ENCODE measurements at regions not wholly inside any gene's neighbourhood (a gene's known extent, or its start where the extent isn't known, plus 50 kb on each side); places are given as distances from the start of the nearest gene placed in this dataset.

DNA sequence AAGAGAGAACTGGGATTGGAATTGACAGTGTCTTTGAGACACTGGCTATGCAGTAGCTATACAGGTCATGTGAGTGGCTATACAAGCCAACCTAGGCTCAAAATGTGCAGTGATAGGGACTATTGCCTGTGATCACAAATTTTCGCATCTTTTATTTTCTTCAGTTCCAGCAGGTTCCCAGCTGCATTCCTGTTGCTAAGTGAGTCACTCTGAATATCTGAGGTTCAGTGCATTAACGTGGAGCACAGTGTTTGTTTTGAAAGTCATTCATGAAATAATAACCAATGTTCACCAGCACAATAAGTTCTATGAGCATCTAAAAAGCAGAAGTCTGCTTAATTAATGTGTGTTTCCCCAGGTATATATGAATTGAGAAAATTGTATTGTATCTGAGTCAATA, 1236.0 kb upstream of the CELF2 start:
- DNase-seq (no peak), ATAC-seq (ENCODE audit: low read depth) (no peak)
- Mint-ChIP-seq H3K4me1 (no peaks in the 10 kb centered on the region), H3K27ac (no peak overlapping the region), H3K36me3 (no peaks in the 10 kb centered on the region), H3K4me3 (no peak overlapping the region), H3K9me3 (peaks cover 2% of the 10 kb centered on the region), H3K27me3 (peaks cover 2% of the 10 kb centered on the region)
- POLR2A ChIA-PET = no interaction called here

DNA sequence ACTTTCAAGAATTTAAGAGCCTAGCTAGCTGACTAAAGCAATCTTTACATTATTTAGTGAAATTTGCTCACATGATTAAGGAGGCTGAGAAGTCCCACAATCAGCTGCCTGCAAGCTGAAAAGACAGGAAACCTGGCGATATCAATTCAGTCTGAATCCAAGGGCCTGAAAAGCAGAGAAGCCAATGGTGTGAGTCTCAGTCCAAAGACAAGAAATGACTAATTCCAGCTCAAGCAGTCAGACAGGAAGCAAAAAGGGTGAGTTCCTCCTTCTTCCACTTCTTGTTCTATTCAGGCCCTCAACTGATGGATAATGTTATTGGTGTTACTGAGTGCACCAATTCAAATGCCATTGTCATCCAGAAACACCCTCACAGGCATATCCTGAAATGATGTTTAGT, 1231.6 kb upstream of the CELF2 start:
- ATAC-seq (ENCODE audit: low read depth) = no peak
- no peak for DNase-seq
- Mint-ChIP-seq H3K4me3 (no peak overlapping the region), H3K27me3 (no peaks in the 10 kb centered on the region), H3K27ac (no peak overlapping the region), H3K36me3 (no peaks in the 10 kb centered on the region), H3K9me3 (peaks cover 3% of the 10 kb centered on the region), H3K4me1 (no peaks in the 10 kb centered on the region)
- POLR2A ChIA-PET = no interaction called here

DNA sequence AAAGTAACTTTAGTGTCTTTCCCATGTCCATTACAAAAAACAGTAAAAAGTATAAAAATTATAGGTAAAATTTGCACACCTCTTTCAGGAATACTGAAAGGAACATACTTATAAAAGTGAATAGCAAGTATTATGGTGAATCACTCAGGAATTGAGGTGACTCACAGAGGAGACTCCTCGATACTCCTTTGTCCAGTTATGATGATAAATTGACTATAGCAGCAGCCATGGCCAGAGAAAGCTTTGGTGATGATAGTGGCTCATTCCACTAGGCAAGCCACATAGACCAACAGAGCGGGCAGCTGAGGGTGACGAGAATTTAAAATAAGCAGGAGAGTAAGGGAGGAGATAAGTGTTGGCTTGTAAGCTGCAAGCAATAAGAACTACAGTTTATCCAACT, 1231.1 kb upstream of the CELF2 start:
- no peak overlapping the region for H3K4me3 Mint-ChIP-seq
- peaks cover 3% of the 10 kb centered on the region for H3K9me3 Mint-ChIP-seq
- DNase-seq (no peak), ATAC-seq (ENCODE audit: low read depth) (no peak)
- H3K27me3 Mint-ChIP-seq = no peaks in the 10 kb centered on the region
- H3K36me3 Mint-ChIP-seq = no peaks in the 10 kb centered on the region
- no peak overlapping the region for H3K27ac Mint-ChIP-seq
- POLR2A ChIA-PET = no interaction called here
- H3K4me1 Mint-ChIP-seq = no peaks in the 10 kb centered on the region

DNA sequence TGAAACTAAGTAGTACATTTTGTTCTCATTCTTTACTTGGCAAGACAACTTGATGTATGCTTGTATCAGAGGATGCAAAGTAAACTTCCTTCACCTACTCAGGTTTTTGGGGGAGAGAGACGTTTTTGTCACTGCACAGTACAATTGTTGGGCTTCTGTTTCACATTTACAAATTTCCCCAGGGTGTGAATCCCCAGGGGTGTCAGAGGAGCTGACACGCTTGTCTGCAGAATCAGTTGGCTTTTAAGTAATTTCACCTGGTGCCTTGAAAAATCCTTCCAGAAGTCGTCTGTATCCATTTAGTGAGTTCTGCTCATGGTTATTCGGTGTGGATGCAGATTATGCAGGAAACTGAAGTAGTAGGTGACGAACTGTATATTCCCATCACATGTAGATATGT, 1227.7 kb upstream of the CELF2 start:
- no peak overlapping the region for H3K4me3 Mint-ChIP-seq
- POLR2A ChIA-PET = no interaction called here
- H3K9me3 Mint-ChIP-seq = peaks cover 1% of the 10 kb centered on the region
- ATAC-seq (ENCODE audit: low read depth) (no peak), DNase-seq (no peak)
- no peaks in the 10 kb centered on the region for H3K27me3 Mint-ChIP-seq
- H3K36me3 Mint-ChIP-seq = no peaks in the 10 kb centered on the region
- no peaks in the 10 kb centered on the region for H3K4me1 Mint-ChIP-seq
- H3K27ac Mint-ChIP-seq = no peak overlapping the region

DNA sequence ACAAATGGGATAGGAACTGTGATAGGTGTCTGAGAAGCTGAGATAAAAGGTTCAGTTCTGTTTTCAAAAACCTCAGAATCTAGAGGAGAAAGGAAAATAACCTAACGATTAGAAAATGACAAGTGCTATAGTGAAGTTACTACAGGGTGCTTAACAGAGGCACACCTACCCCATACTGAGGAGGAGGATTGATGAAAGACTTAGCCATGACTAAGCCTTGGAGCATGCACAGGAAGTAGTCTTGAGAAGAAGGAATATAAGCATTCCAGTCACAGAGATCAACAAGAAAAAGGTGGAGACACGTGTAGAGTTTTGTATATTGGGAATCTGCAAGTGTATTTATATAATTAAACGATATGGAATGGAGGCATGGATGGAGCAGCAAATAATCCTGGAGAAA, 1225.5 kb upstream of the CELF2 start:
- Mint-ChIP-seq H3K4me1 (no peaks in the 10 kb centered on the region), H3K4me3 (no peak overlapping the region), H3K27me3 (no peaks in the 10 kb centered on the region), H3K36me3 (no peaks in the 10 kb centered on the region), H3K27ac (no peak overlapping the region), H3K9me3 (peaks cover 1% of the 10 kb centered on the region)
- ATAC-seq (ENCODE audit: low read depth) (no peak), DNase-seq (no peak)
- POLR2A ChIA-PET = no interaction called here

DNA sequence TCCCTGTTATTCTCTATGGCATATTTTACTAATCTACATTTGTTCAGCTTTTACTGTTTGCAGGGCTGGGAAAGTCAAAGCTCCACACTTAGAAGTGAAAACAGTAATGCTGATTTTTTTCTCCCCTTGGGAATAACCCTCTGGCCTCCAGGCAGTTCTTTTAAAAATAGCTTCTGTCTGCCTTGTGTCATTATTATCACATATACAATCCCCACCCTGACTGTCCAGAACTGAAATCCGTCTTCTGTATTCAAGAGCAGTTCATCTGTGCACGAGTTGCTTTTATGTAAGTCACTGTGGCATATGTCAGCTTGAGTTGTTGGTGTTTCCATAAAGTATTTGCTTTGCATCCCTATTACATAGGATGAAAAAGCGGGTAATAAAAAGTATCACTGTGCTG, 1221.1 kb upstream of the CELF2 start:
- POLR2A ChIA-PET = no interaction called here
- Mint-ChIP-seq H3K27me3 (no peaks in the 10 kb centered on the region), H3K27ac (no peak overlapping the region), H3K9me3 (no peaks in the 10 kb centered on the region), H3K4me3 (no peak overlapping the region), H3K36me3 (no peaks in the 10 kb centered on the region), H3K4me1 (no peaks in the 10 kb centered on the region)
- ATAC-seq (ENCODE audit: low read depth) = no peak
- DNase-seq = no peak

DNA sequence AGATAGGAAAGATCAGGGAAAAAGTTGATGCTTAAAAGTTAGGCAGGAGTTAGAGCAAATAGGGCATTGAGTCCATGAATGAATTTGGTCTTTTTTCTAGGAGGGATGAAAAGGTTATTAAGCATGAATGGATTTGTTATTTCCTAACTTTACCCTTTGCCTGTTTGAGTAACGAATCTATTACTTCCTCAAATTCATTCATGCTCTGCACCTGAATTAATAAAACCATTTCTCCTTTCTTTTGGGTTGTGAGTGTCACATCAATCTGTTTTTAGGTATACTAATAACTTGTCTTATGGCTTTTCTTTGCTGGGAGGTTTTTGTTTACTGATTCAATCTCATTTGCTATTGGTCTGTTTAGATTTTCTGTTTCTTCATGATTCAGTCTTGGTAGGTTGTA, 1217.7 kb upstream of the CELF2 start:
- Mint-ChIP-seq H3K4me3 (no peak overlapping the region), H3K27ac (no peak overlapping the region), H3K4me1 (no peaks in the 10 kb centered on the region), H3K36me3 (no peaks in the 10 kb centered on the region), H3K9me3 (no peaks in the 10 kb centered on the region), H3K27me3 (no peaks in the 10 kb centered on the region)
- no peak for ATAC-seq (ENCODE audit: low read depth)
- POLR2A ChIA-PET = no interaction called here
- DNase-seq = no peak

DNA sequence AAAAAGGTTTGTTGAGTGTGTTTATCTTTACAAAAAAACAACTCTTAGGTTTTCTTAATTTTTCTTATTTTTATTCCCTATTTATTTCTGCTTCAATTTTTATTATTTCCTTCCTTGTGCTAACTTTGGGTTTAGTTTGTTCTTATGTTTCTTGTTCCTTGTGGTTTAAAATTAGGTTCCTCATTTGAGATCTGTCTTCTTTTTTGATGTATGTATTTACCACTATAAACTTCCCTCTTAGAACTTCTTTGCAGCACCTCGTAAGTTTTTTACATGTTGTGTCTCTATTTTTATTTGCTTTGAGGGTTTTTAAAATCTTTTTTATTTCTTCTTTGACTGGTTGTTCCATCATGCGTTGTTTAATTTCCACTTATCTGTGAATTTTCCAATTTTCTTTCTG, 1217.1 kb upstream of the CELF2 start:
- no peak for DNase-seq
- ATAC-seq (ENCODE audit: low read depth) = no peak
- POLR2A ChIA-PET = no interaction called here
- H3K36me3 Mint-ChIP-seq = no peaks in the 10 kb centered on the region
- no peaks in the 10 kb centered on the region for H3K4me1 Mint-ChIP-seq
- no peaks in the 10 kb centered on the region for H3K9me3 Mint-ChIP-seq
- H3K27ac Mint-ChIP-seq = no peak overlapping the region
- H3K27me3 Mint-ChIP-seq = no peaks in the 10 kb centered on the region
- no peak overlapping the region for H3K4me3 Mint-ChIP-seq

DNA sequence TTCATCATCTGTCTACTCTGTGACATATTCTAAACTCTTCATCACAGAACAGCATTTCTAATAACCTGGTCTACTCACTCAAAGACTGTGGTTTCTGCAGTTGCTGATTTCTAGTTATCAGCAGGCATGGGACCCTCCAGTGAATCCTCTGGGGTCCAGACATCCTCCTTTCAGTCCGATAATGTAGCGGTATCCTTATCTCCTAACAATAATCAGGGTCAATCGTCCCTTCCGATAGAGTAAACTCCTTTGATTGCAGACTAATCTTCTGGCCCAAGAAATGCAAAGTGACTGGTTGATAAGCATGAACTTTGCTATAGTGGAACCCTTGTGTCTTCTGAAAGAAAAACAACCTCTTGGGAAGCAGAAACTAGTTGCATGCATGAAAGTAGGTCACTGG, 1209.8 kb upstream of the CELF2 start:
- Mint-ChIP-seq H3K36me3 (no peaks in the 10 kb centered on the region), H3K9me3 (no peaks in the 10 kb centered on the region), H3K4me1 (no peaks in the 10 kb centered on the region), H3K4me3 (no peak overlapping the region), H3K27me3 (peaks cover 3% of the 10 kb centered on the region), H3K27ac (no peak overlapping the region)
- POLR2A ChIA-PET = no interaction called here
- ATAC-seq (ENCODE audit: low read depth) = no peak
- DNase-seq = no peak

DNA sequence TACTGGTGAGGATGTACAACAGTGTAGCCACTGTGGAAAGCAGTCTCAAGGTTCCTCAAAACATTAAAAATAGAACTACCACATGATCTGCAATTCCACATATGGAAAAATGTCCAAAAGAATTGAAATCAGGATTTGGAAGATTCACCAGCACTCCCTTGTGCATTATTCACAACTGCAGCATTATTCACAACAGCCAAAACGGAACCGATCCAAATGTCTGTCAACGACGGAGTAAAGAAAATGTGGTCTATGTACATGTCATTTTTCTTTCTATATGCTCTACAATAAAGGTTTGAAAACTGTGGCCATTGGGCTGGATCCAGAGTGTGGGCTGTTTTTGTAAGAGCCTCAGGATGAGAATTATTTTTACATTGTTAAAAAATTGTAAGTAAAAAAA, 1206.1 kb upstream of the CELF2 start:
- H3K4me1 Mint-ChIP-seq = no peaks in the 10 kb centered on the region
- H3K36me3 Mint-ChIP-seq = no peaks in the 10 kb centered on the region
- ATAC-seq (ENCODE audit: low read depth) (no peak), DNase-seq (no peak)
- no peak overlapping the region for H3K27ac Mint-ChIP-seq
- H3K27me3 Mint-ChIP-seq = peaks cover 3% of the 10 kb centered on the region
- H3K4me3 Mint-ChIP-seq = no peak overlapping the region
- H3K9me3 Mint-ChIP-seq = peaks cover 2% of the 10 kb centered on the region
- POLR2A ChIA-PET = no interaction called here

DNA sequence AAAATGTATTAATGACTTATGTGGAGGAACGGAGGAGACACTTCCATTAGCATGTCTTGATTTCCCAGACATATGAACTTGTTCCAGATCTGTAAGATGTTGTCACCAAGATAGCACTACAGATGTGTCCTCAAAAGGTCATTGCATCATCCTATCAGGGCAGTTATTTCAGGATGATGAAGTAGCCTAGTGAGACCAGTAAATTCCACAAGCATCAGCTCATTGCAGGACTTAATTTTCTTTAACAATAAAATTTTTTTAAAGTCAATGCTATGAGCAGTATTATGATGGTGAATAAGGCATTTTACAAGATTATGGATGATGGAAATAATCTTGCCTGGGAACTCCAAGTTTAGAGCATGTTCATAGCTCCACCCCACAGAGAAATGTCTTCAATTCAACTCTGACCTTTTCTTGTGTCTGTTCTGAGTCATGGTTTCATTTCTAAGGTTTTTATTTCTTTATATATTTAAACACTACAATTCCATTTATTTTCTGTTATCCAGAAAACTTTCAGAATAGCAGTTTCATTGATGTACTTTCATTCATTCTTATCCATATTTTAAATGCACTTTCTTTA, 1203.3 kb upstream of the CELF2 start:
- Mint-ChIP-seq H3K27ac (no peak overlapping the region), H3K36me3 (no peaks in the 10 kb centered on the region), H3K27me3 (peaks cover 3% of the 10 kb centered on the region), H3K4me3 (no peak overlapping the region), H3K9me3 (peaks cover 2% of the 10 kb centered on the region), H3K4me1 (no peaks in the 10 kb centered on the region)
- ATAC-seq (ENCODE audit: low read depth) = no peak
- DNase-seq = no peak
- POLR2A ChIA-PET = no interaction called here

DNA sequence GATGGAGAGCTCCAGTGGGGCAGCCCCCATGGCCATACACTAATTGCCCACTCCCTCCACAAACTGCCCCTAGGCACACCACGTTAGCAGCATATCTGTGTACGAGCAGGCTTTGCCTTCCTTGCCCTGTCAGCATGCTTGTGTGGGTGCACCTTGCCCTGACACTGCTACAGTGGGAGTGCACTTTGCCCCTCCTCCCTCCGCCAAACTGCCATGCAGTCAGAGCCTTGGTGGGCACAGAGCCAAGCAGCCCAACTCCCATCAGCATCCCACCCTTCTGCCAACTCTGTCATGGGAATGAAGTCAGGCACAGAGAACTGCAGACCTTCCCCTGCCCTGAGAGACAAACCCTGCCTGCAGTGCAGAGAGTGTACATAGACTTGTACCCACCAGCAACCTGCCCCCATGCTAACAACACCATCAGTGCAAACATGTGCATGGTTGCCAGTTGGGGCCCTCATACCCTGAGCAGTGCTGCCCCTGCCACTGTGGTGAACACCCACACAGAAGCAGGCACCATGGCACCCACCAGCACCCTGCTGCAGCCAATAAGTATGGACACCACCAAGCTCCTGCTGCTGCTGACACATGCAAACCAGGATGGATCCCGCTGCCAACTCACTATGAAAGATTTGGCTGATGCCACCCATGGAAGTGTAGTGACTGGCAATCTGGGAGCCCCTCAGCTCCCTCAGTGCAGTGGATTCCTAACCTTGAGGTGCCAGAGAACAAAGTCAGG, 1197.7 kb upstream of the CELF2 start:
- POLR2A ChIA-PET = no interaction called here
- no peaks in the 10 kb centered on the region for H3K36me3 Mint-ChIP-seq
- ATAC-seq (ENCODE audit: low read depth) = no peak
- no peaks in the 10 kb centered on the region for H3K4me1 Mint-ChIP-seq
- H3K27me3 Mint-ChIP-seq = no peaks in the 10 kb centered on the region
- no peak overlapping the region for H3K27ac Mint-ChIP-seq
- DNase-seq = no peak
- peaks cover 4% of the 10 kb centered on the region for H3K9me3 Mint-ChIP-seq
- no peak overlapping the region for H3K4me3 Mint-ChIP-seq

DNA sequence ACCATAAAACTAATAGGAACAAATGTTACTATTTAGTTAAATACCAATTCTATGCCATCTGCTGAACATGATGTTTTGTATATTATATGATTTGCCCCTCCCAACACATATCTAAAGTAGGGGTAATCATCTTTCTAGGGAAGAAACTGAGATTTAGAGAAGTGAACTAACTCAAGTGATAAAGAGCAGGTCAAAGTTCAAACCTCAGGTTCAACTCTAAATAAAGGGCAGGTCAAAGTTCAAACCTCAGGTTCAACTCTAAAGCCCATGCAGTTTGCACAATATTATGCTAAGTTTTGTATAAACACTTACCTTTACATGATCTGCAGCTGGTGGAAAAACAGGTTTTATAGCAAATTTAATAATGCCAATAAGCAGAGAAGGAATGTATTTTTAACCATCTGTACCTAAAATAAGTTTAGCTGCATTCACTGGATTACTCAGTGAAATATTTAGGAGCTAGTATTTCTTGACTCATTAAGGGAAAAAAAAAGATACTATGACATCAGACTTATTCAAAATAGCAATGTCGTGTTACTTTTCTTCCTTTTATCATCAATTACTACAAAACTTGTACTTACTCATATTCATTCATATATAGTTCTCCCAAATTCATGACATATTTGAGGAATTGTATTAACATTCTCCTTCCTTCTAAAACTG, 1194.3 kb upstream of the CELF2 start:
- Mint-ChIP-seq H3K4me1 (no peaks in the 10 kb centered on the region), H3K9me3 (peaks cover 2% of the 10 kb centered on the region), H3K4me3 (no peak overlapping the region), H3K36me3 (no peaks in the 10 kb centered on the region), H3K27ac (no peak overlapping the region), H3K27me3 (no peaks in the 10 kb centered on the region)
- POLR2A ChIA-PET = no interaction called here
- ATAC-seq (ENCODE audit: low read depth) = no peak
- no peak for DNase-seq

DNA sequence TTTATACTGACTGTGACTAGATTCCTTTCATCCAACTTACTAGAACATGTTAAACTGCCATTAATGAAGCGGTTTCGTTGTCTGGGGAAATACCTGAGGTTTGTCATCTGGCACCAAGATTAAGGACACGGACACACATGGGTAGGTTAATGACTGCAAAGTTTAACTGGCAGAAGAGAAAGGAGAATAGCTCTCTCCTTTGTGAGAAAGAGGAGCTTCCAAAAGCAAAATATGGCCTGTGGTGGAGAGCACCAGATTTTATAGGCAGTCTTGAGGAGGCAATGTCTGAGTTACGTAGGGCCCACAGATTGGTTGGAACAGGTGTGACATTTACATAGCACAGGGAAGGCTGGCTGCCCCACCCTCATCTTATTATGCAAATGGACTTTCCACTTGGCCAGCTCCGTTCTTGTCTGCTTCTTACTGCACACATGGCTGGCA, 1193.0 kb upstream of the CELF2 start:
- ATAC-seq (ENCODE audit: low read depth) (no peak), DNase-seq (no peak)
- Mint-ChIP-seq H3K27ac (no peak overlapping the region), H3K27me3 (no peaks in the 10 kb centered on the region), H3K9me3 (peaks cover 4% of the 10 kb centered on the region), H3K4me1 (no peaks in the 10 kb centered on the region), H3K4me3 (no peak overlapping the region), H3K36me3 (no peaks in the 10 kb centered on the region)
- POLR2A ChIA-PET = no interaction called here

All from activated naive CD8-positive, alpha-beta T cell treated with anti-CD3 and anti-CD28 coated beads, Interleukin-2, amount 10 ng/mL, durations not matched to agents 7 days and 5 days (primary cell).